ENCODE measurements at regions not wholly inside any gene's neighbourhood (a gene's known extent, or its start where the extent isn't known, plus 50 kb on each side); places are given as distances from the start of the nearest gene placed in this dataset.

DNA sequence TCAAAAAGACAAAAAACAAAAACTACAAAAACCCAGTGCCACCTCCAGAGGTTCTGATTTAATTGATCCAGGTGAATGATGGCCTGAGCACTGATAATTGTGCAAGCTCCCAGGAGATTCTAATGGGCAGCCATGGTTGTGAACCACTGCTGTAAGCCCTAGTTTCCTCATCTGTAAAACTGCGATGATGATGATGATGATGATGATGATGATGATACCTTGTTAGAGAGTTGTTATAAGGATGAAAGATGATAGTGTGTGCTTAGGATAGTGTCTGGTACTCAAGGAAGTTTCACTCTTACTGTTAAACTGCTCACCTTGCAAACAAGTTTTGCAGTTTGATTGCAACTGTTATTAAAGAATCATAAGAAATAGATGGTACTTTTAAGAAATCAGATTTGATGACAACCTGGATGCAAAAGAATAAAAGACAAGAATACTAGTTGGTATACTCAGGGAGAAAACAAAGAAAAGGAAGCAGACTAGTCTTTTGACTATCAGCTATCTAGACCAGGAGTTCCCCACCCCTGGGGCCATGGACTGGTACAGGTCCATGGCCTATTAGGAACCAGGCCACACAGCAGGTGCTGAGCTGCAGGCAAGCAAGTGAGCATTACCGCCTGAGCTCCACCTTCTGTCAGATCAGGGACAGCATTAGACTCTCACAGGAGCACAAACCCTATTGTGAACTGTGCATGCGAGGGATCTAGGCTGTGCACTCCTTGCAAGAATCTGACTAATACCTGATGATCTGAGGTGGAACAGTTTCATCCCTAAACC lies 98.0 kb downstream of the OR2K2 start:
- TF ChIP-seq ARNTL (CRISPR knock-in tag; IDR thresholded peaks at IDR 0.05; ENCODE audit: borderline replicate concordance, low read depth) (no peak), ISL1 (CRISPR knock-in tag; IDR thresholded peaks at IDR 0.05) (no peak), RARB (CRISPR knock-in tag; IDR thresholded peaks at IDR 0.05) (no peak), ZFP30 (CRISPR knock-in tag; IDR thresholded peaks at IDR 0.05) (no peak), ZFP3 (CRISPR knock-in tag; IDR thresholded peaks at IDR 0.05) (no peak)

Measured in SK-N-SH treated with all-trans-retinoic acid at 6 μM for 48 hours (cell line).